Adrenal gland (tissue), 9 donors: ENCODE measurements at regions not wholly inside any gene's neighbourhood (a gene's known extent, or its start where the extent isn't known, plus 50 kb on each side); places are given as distances from the start of the nearest gene placed in this dataset.
"Not testable (repeated sequence)": the region's sequence is repeated elsewhere in the genome, so short reads cannot be mapped to it uniquely, and the experiment has no call there.

Experiments used
- DNase-seq, 7 donors: peaks; one replicate each; pipeline ENCODE4 v3.0.0-alpha.2; 2019 to 2020
- H3K27ac ChIP-seq, 5 donors: fragments of 200-600 bp; sonication (generic) in 4 of 5; 1 replicate in 3 of 5; 2 replicates in 2 of 5; pipeline versions ENCODE4 v1.5.1 to v1.8.0; 2016 to 2020; ENCODE audit warnings: mild to moderate bottlenecking in 1 of 5
- H3K27me3 ChIP-seq: fragments of 200-600 bp; 2 replicates; pipeline ENCODE4 v1.8.0; 2021
- H3K36me3 ChIP-seq, 2 donors: fragments of 200-600 bp; replicated peaks in 1 of 2; 1 replicate in 1 of 2; 2 replicates in 1 of 2; pipeline versions ENCODE4 v1.5.1 to v1.8.0; 2018 to 2022
- H3K4me1 ChIP-seq, 2 donors: fragments of 200-600 bp; replicated peaks in 1 of 2; 1 replicate in 1 of 2; 2 replicates in 1 of 2; pipeline versions ENCODE4 v1.5.1 to v1.8.0; 2018 to 2021
- H3K4me3 ChIP-seq, 4 donors: fragments of 200-600 bp; sonication (generic) in 3 of 4; one replicate each; pipeline ENCODE4 v1.5.1; 2016 to 2018
- H3K9me3 ChIP-seq, 3 donors: fragments of 200-600 bp; sonication (generic) in 1 of 3; replicated peaks in 1 of 3; 1 replicate in 2 of 3; 2 replicates in 1 of 3; pipeline versions ENCODE4 v1.5.1 to v1.8.0; 2016 to 2021
- WGBS, 4 donors: extraction: QIAGEN DNeasy Blood & Tissue Kit in 2 of 4; methylation state at CpG; one replicate each; pipeline versions ENCODE4 v1.1.5 to v1.1.7; 2013 to 2017; 5-methylcytosine and 5-hydroxymethylcytosine counted together
- intact Hi-C, 2 donors: fragments of 100-400 bp; cut with DNase I; formaldehyde crosslinking; loops; one replicate each; pipeline versions ENCODE4 v1.14.1 to v1.15.0; 2022 to 2023
- donor health status: healthy with polysubstance abuse.
- donor health status: Bipolar disorder and iron deficiency.
- donor health status: DM: yes; HTN: yes; CAD: no.
- donor health status: DM: no; HTN: no; CAD: no.
- donor health status: DM: no; HTN: no; CAD: no.

- DNase-seq, H3K27me3 ChIP-seq, H3K9me3 ChIP-seq, H3K4me3 ChIP-seq, H3K4me1 ChIP-seq, H3K27ac ChIP-seq, H3K36me3 ChIP-seq, intact Hi-C loops: not testable (repeated sequence)
- WGBS, 4 donors: 40 to 55% (median 50%) methylated on average over 9 to 18 of the region's 20 CpGs
These were observed 109.7 kb upstream of the ZNG1E start for GRCh38 chr9:65566018-65566417.

GRCh38 chr9:65519018-65519417 lies 156.7 kb upstream of the ZNG1E start:
- 30 to 64% (median 41%) methylated on average over 1 to 5 of the region's 15 CpGs for WGBS, 4 donors
- H3K27ac ChIP-seq, intact Hi-C loops, H3K36me3 ChIP-seq, H3K4me3 ChIP-seq, H3K9me3 ChIP-seq, H3K27me3 ChIP-seq, H3K4me1 ChIP-seq: not testable (repeated sequence)
- peak in 1 of 7 donors; percentile 54 for DNase-seq

GRCh38 chr9:65514465-65514864 lies 161.3 kb upstream of the ZNG1E start:
- WGBS, 4 donors: 85 to 88% (median 87%) methylated on average over 12 of the region's 12 CpGs
- H3K4me3 ChIP-seq, H3K9me3 ChIP-seq, H3K27ac ChIP-seq, H3K36me3 ChIP-seq, DNase-seq, H3K4me1 ChIP-seq, H3K27me3 ChIP-seq, intact Hi-C loops: not testable (repeated sequence)

- H3K9me3 ChIP-seq, intact Hi-C loops, H3K27me3 ChIP-seq, H3K27ac ChIP-seq, DNase-seq, H3K36me3 ChIP-seq, H3K4me1 ChIP-seq, H3K4me3 ChIP-seq: not testable (repeated sequence)
These were observed 167.8 kb upstream of the ZNG1E start for GRCh38 chr9:65507897-65508296.

- H3K9me3 ChIP-seq, H3K27me3 ChIP-seq, intact Hi-C loops, H3K4me3 ChIP-seq, H3K36me3 ChIP-seq, DNase-seq, H3K27ac ChIP-seq, H3K4me1 ChIP-seq: not testable (repeated sequence)
- 63 to 78% (median 73%) methylated on average over 4 to 5 of the region's 7 CpGs for WGBS, 4 donors
These were observed 171.0 kb upstream of the ZNG1E start for GRCh38 chr9:65504686-65505085.

GRCh38 chr9:65503696-65504095 lies 172.0 kb upstream of the ZNG1E start:
- H3K4me3 ChIP-seq, H3K4me1 ChIP-seq, H3K36me3 ChIP-seq, DNase-seq, H3K27me3 ChIP-seq, intact Hi-C loops, H3K9me3 ChIP-seq, H3K27ac ChIP-seq: not testable (repeated sequence)
- WGBS, 4 donors: 84 to 91% (median 86%) methylated on average over 12 to 16 of the region's 16 CpGs

GRCh38 chr9:65482890-65483289 lies 192.8 kb upstream of the ZNG1E start:
- 72 to 82% (median 80%) methylated on average over 13 of the region's 13 CpGs for WGBS, 4 donors

GRCh38 chr9:65481291-65481690 lies 194.4 kb upstream of the ZNG1E start:
- H3K36me3 ChIP-seq, H3K27me3 ChIP-seq, intact Hi-C loops, H3K9me3 ChIP-seq, H3K4me1 ChIP-seq, H3K27ac ChIP-seq, H3K4me3 ChIP-seq, DNase-seq: not testable (repeated sequence)
- 74 to 89% (median 80%) methylated on average over 10 of the region's 10 CpGs for WGBS, 4 donors

More at GRCh38 chr9:65482890-65483289, 192.8 kb upstream of the ZNG1E start:
- H3K4me1 ChIP-seq, H3K4me3 ChIP-seq, H3K36me3 ChIP-seq, DNase-seq, H3K9me3 ChIP-seq, intact Hi-C loops, H3K27ac ChIP-seq, H3K27me3 ChIP-seq: not testable (repeated sequence)

GRCh38 chr9:65474891-65475290 lies 189.9 kb upstream of the FOXD4L5 start:
- 62 to 78% (median 76%) methylated on average over 3 to 7 of the region's 7 CpGs for WGBS, 4 donors

GRCh38 chr9:65473059-65473822 lies 188.2 kb upstream of the FOXD4L5 start:
- WGBS, 4 donors: 54 to 74% (median 61%) methylated on average over 7 to 10 of the region's 10 CpGs
- intact Hi-C loops, DNase-seq, H3K27me3 ChIP-seq, H3K27ac ChIP-seq, H3K4me1 ChIP-seq, H3K36me3 ChIP-seq, H3K9me3 ChIP-seq, H3K4me3 ChIP-seq: not testable (repeated sequence)

More at GRCh38 chr9:65474891-65475290, 189.9 kb upstream of the FOXD4L5 start:
- H3K9me3 ChIP-seq, H3K27me3 ChIP-seq, H3K27ac ChIP-seq, DNase-seq, H3K36me3 ChIP-seq, H3K4me1 ChIP-seq, H3K4me3 ChIP-seq, intact Hi-C loops: not testable (repeated sequence)

GRCh38 chr9:65471106-65471505 lies 186.1 kb upstream of the FOXD4L5 start:
- H3K9me3 ChIP-seq, intact Hi-C loops, H3K27ac ChIP-seq, H3K27me3 ChIP-seq, H3K36me3 ChIP-seq, DNase-seq, H3K4me1 ChIP-seq, H3K4me3 ChIP-seq: not testable (repeated sequence)
- 71 to 83% (median 77%) methylated on average over 2 to 7 of the region's 7 CpGs for WGBS, 4 donors
